ENCODE measurements at regions not wholly inside any gene's neighbourhood (a gene's known extent, or its start where the extent isn't known, plus 50 kb on each side); places are given as distances from the start of the nearest gene placed in this dataset.

DNA sequence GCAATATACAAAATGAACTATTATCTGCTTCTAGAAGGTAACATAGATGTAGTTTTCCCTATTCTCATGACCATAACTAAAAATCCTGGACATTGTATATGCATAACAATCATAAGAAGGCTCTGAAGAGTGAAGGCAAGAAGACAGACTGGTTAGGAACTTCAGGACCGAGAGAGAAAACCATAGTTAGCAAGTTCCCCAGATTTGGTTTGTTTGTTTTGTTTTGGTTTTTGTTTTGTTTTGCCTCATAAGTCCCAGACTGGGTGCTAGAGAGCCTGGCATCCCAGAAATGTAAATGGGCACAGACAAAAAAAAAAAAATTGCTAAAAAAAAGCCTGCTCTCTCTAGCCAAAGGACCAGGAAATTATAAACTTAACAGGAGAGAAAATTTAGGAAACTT lies 192.2 kb upstream of the FBXO11 start:
- Histone ChIP-seq H3K4me1 (ENCODE audit: control insufficient read depth, insufficient read depth, low read length) (no peaks in the 10 kb centered on the region), H3K9me3 (ENCODE audit: control insufficient read depth, insufficient read depth, low read length) (no peaks in the 10 kb centered on the region; the same call in 1 of the 2 replicates), H3K27ac (ENCODE audit: low read length) (no peak overlapping the region), H3K27me3 (ENCODE audit: control insufficient read depth, insufficient read depth, low read length) (no peaks in the 10 kb centered on the region), H3K36me3 (ENCODE audit: control insufficient read depth, insufficient read depth, low read length) (no peaks in the 10 kb centered on the region), H3K4me3 (ENCODE audit: low read length) (no peak overlapping the region)
- no peak for DNase-seq (ENCODE audit: low read depth, low spot score)
- no CpG with 5 or more reads among the region's 1 CpG for WGBS (ENCODE audit: insufficient coverage, insufficient read length)

- H3K4me3 ChIP-seq (ENCODE audit: low read length), result no peak overlapping the region
- no peaks in the 10 kb centered on the region for H3K9me3 ChIP-seq (ENCODE audit: control insufficient read depth, insufficient read depth, low read length)
Measured at GRCh38 chr2:48104418-48104817, 198.1 kb upstream of the FBXO11 start.

GRCh38 chr2:48105848-48106247 lies 199.6 kb upstream of the FBXO11 start:
- H3K27ac ChIP-seq (ENCODE audit: low read length), result no peak overlapping the region
- H3K4me1 ChIP-seq (ENCODE audit: control insufficient read depth, insufficient read depth, low read length), result peaks cover 3% of the 10 kb centered on the region; the same call in 1 of the 2 replicates
- H3K9me3 ChIP-seq (ENCODE audit: control insufficient read depth, insufficient read depth, low read length), result no peaks in the 10 kb centered on the region
- WGBS (ENCODE audit: insufficient coverage, insufficient read length), result no CpG with 5 or more reads among the region's 11 CpGs
- no peaks in the 10 kb centered on the region for H3K36me3 ChIP-seq (ENCODE audit: control insufficient read depth, insufficient read depth, low read length)
- no peak overlapping the region for H3K4me3 ChIP-seq (ENCODE audit: low read length)
- H3K27me3 ChIP-seq (ENCODE audit: control insufficient read depth, insufficient read depth, low read length), result no peaks in the 10 kb centered on the region
- DNase-seq (ENCODE audit: low read depth, low spot score), result no peak

More at GRCh38 chr2:48104418-48104817, 198.1 kb upstream of the FBXO11 start:
- DNase-seq (ENCODE audit: low read depth, low spot score), result no peak
- no peaks in the 10 kb centered on the region for H3K27me3 ChIP-seq (ENCODE audit: control insufficient read depth, insufficient read depth, low read length)
- H3K27ac ChIP-seq (ENCODE audit: low read length), result no peak overlapping the region
- peaks cover 3% of the 10 kb centered on the region; the same call in 1 of the 2 replicates for H3K4me1 ChIP-seq (ENCODE audit: control insufficient read depth, insufficient read depth, low read length)
- H3K36me3 ChIP-seq (ENCODE audit: control insufficient read depth, insufficient read depth, low read length), result no peaks in the 10 kb centered on the region

DNA sequence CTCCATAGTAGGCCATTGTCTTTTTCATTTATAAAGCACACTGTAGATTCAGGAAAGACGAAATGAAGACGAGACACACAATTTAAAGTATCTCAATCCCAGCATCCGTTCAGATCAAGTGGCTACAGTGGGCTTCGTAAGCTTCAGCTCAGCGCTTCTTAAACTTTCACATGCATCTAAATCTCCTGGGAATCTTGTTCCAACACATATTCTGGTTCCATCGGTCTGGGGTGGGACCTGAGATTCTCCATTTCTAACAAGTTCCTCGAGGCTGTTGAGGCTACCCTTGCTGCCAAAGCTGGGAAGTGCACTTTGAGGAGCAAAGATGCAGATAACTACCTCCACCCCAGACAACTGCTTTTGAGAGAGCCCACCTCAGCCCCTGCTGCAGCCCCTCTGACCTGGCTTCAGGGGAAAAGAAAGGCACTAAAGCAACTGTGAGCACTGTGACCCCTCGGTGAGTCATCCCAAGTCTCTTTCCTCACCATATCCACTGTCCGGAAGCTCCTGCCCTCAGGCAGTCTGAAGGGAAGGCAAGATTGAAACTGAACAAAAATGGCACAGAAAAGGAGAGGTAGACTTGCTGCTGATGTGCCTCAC lies 201.1 kb upstream of the FBXO11 start:
- no peak overlapping the region for H3K4me3 ChIP-seq (ENCODE audit: low read length)
- no peak for DNase-seq (ENCODE audit: low read depth, low spot score)

DNA sequence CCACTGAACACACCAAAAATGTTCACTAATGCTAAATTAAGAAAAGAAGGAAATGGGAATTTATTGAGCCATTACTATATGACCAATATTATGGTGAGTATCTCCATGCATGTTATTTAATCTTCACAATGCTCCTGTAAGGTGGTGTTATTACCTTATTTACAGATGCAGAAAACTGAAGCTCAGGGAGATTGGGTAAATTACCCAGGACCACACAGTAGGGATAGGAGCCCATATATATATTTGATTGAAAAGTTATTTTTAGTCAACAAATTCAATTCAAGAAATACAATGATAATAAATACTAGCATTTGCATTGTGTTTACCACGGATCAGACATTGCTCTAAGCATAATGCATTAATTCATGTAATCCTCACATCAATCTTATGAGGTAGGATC lies 202.2 kb upstream of the FBXO11 start:
- H3K9me3 ChIP-seq (ENCODE audit: control insufficient read depth, insufficient read depth, low read length), result no peaks in the 10 kb centered on the region
- no peak for DNase-seq (ENCODE audit: low read depth, low spot score)
- peaks cover 3% of the 10 kb centered on the region; the same call in 1 of the 2 replicates for H3K4me1 ChIP-seq (ENCODE audit: control insufficient read depth, insufficient read depth, low read length)
- WGBS (ENCODE audit: insufficient coverage, insufficient read length), result no CpG with 5 or more reads among the region's 1 CpG
- H3K27ac ChIP-seq (ENCODE audit: low read length), result no peak overlapping the region
- H3K27me3 ChIP-seq (ENCODE audit: control insufficient read depth, insufficient read depth, low read length), result no peaks in the 10 kb centered on the region
- no peaks in the 10 kb centered on the region for H3K36me3 ChIP-seq (ENCODE audit: control insufficient read depth, insufficient read depth, low read length)
- H3K4me3 ChIP-seq (ENCODE audit: low read length), result no peak overlapping the region

More for the DNA sequence above, 201.1 kb upstream of the FBXO11 start:
- Histone ChIP-seq H3K27ac (ENCODE audit: low read length) (no peak overlapping the region), H3K27me3 (ENCODE audit: control insufficient read depth, insufficient read depth, low read length) (no peaks in the 10 kb centered on the region), H3K36me3 (ENCODE audit: control insufficient read depth, insufficient read depth, low read length) (no peaks in the 10 kb centered on the region), H3K4me1 (ENCODE audit: control insufficient read depth, insufficient read depth, low read length) (peaks cover 3% of the 10 kb centered on the region; the same call in 1 of the 2 replicates), H3K9me3 (ENCODE audit: control insufficient read depth, insufficient read depth, low read length) (no peaks in the 10 kb centered on the region)
- WGBS (ENCODE audit: insufficient coverage, insufficient read length), result no CpG with 5 or more reads among the region's 9 CpGs

- Histone ChIP-seq H3K4me3 (ENCODE audit: low read length) (no peak overlapping the region), H3K9me3 (ENCODE audit: control insufficient read depth, insufficient read depth, low read length) (no peaks in the 10 kb centered on the region), H3K4me1 (ENCODE audit: control insufficient read depth, insufficient read depth, low read length) (peaks cover 3% of the 10 kb centered on the region; the same call in 1 of the 2 replicates), H3K36me3 (ENCODE audit: control insufficient read depth, insufficient read depth, low read length) (no peaks in the 10 kb centered on the region), H3K27ac (ENCODE audit: low read length) (no peak overlapping the region), H3K27me3 (ENCODE audit: control insufficient read depth, insufficient read depth, low read length) (no peaks in the 10 kb centered on the region)
- WGBS (ENCODE audit: insufficient coverage, insufficient read length), result no CpG with 5 or more reads among the region's 4 CpGs
- DNase-seq (ENCODE audit: low read depth, low spot score), result no peak
Measured at GRCh38 chr2:48109491-48110204, 203.3 kb upstream of the FBXO11 start.

DNA sequence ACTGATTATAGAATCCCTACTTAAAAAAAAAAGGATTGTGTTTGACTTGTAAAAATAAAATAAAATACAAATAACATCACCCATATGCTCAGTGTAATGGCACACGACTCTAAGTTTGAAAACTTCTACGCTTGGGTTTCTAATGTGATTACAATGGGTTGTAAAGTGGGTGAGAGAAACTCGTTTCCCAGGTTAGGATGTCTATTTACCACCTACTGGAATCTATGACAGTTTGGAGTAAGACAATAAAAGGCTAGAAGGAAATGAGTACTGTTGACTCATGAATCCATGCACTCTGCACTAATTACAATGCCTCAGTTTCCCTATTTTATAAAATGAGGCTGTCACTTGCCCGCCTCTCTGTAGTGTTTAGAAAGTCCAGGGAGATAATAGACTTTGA lies 204.0 kb upstream of the FOXN2 start:
- Histone ChIP-seq H3K36me3 (ENCODE audit: control insufficient read depth, insufficient read depth, low read length) (no peaks in the 10 kb centered on the region), H3K4me1 (ENCODE audit: control insufficient read depth, insufficient read depth, low read length) (peaks cover 3% of the 10 kb centered on the region; the same call in 1 of the 2 replicates), H3K9me3 (ENCODE audit: control insufficient read depth, insufficient read depth, low read length) (no peaks in the 10 kb centered on the region), H3K4me3 (ENCODE audit: low read length) (no peak overlapping the region), H3K27me3 (ENCODE audit: control insufficient read depth, insufficient read depth, low read length) (no peaks in the 10 kb centered on the region), H3K27ac (ENCODE audit: low read length) (no peak overlapping the region)
- WGBS (ENCODE audit: insufficient coverage, insufficient read length), result no CpG with 5 or more reads among the region's 4 CpGs
- no peak for DNase-seq (ENCODE audit: low read depth, low spot score)

DNA sequence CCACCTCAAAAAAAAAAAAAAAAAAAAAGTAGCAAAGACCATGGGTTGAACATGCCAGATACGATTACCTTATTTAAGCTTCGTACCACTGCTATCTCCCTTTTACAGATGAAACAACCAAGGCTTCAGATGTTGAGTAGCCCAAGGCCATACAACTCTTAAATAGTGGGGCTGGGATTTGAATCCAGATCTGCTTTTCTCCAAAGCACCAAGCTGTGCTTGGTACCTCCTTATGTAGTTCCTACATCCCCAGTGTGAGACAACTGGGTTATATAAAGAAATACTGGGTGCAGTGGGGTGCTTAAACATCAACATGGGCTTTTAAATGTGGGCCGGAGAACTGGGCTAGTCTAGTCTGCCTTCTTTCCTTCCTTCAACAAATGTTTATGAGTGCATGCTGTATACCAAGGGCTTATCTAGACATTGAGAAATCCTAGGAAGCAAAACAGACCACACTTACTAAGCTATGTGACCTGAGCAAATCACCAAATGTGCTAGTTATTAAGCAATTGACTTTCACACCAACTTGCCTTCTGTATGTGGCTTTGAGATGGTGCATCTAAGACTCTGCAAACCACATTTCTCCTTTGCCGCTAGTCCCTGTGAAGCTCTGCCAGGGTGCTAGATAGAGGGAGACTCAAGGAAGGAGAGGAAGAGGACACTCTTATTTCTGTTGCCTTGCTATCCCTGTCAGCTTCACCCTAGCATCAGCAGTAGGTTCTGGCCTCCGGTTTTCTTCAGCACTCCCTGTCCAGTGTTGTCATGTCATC lies 201.4 kb upstream of the FOXN2 start:
- H3K27me3 ChIP-seq (ENCODE audit: control insufficient read depth, insufficient read depth, low read length), result no peaks in the 10 kb centered on the region
- no peak overlapping the region for H3K27ac ChIP-seq (ENCODE audit: low read length)
- H3K36me3 ChIP-seq (ENCODE audit: control insufficient read depth, insufficient read depth, low read length), result no peaks in the 10 kb centered on the region
- no peaks in the 10 kb centered on the region for H3K4me1 ChIP-seq (ENCODE audit: control insufficient read depth, insufficient read depth, low read length)
- no peak overlapping the region for H3K4me3 ChIP-seq (ENCODE audit: low read length)
- H3K9me3 ChIP-seq (ENCODE audit: control insufficient read depth, insufficient read depth, low read length), result no peaks in the 10 kb centered on the region
- WGBS (ENCODE audit: insufficient coverage, insufficient read length), result no CpG with 5 or more reads among the region's 5 CpGs
- DNase-seq (ENCODE audit: low read depth, low spot score), result no peak

DNA sequence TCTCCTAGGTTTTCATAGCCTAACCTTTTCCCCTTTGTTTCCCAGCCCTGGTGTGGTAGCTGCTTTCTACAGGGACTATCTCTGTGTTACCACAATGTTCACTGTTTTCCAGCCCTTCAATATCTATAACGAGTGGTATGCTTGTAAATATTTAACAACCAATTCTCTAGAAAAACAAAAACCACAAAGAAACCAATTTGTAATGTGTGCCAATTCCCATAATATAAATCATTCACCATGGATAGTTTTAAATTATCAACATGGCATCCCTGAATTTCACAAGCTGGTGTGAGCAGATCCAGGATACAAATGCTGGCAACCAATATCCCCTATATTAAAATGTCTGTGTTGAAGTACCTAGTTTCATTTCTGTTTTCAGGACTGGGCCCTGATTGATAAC lies 200.7 kb upstream of the FOXN2 start:
- H3K4me3 ChIP-seq (ENCODE audit: low read length), result no peak overlapping the region
- H3K27ac ChIP-seq (ENCODE audit: low read length), result no peak overlapping the region
- WGBS (ENCODE audit: insufficient coverage, insufficient read length), result no CpG with 5 or more reads among the region's 1 CpG
- DNase-seq (ENCODE audit: low read depth, low spot score), result no peak
- H3K27me3 ChIP-seq (ENCODE audit: control insufficient read depth, insufficient read depth, low read length), result no peaks in the 10 kb centered on the region
- H3K9me3 ChIP-seq (ENCODE audit: control insufficient read depth, insufficient read depth, low read length), result no peaks in the 10 kb centered on the region
- no peaks in the 10 kb centered on the region for H3K4me1 ChIP-seq (ENCODE audit: control insufficient read depth, insufficient read depth, low read length)
- H3K36me3 ChIP-seq (ENCODE audit: control insufficient read depth, insufficient read depth, low read length), result no peaks in the 10 kb centered on the region

- DNase-seq (ENCODE audit: low read depth, low spot score), result no peak
- no CpG with 5 or more reads among the region's 2 CpGs for WGBS (ENCODE audit: insufficient coverage, insufficient read length)
- Histone ChIP-seq H3K27ac (ENCODE audit: low read length) (no peak overlapping the region), H3K9me3 (ENCODE audit: control insufficient read depth, insufficient read depth, low read length) (no peaks in the 10 kb centered on the region), H3K4me3 (ENCODE audit: low read length) (no peak overlapping the region), H3K36me3 (ENCODE audit: control insufficient read depth, insufficient read depth, low read length) (no peaks in the 10 kb centered on the region), H3K27me3 (ENCODE audit: control insufficient read depth, insufficient read depth, low read length) (no peaks in the 10 kb centered on the region), H3K4me1 (ENCODE audit: control insufficient read depth, insufficient read depth, low read length) (no peaks in the 10 kb centered on the region)
Measured at GRCh38 chr2:48114256-48114655, 200.2 kb upstream of the FOXN2 start.

Data from iPS DF 6.9 (cell line).